A549 (cell line): ENCODE measurements at regions not wholly inside any gene's neighbourhood (a gene's known extent, or its start where the extent isn't known, plus 50 kb on each side); places are given as distances from the start of the nearest gene placed in this dataset.

Experiments
- ATAC-seq, 2 experiments: fragments of 200-7000 bp in 1 of 2; fragments of >200 bp in 1 of 2; cut with Nextera tagmentation in 1 of 2; cut with Tn5 transposase in 1 of 2; 3 replicates each; pipeline versions ENCODE4 v1.8.0 to v1.9.1; 2018 to 2020; ENCODE audit warnings: mild to moderate bottlenecking in 1 of 2, moderate library complexity in 1 of 2
- CTCF ChIA-PET: fragments of 300-600 bp; sonication (Branson Sonifier 250); formaldehyde crosslinking; extraction: SDS; loops from one replicate; lab custom pipeline; 2021; ENCODE audit warnings: antibody characterized with exemption, inconsistent platforms; lab: Yijun Ruan, JAX
- POLR2A ChIA-PET: fragments of 350-600 bp; formaldehyde crosslinking; extraction: SDS; loops from one replicate; lab custom pipeline; 2021; ENCODE audit warnings: antibody characterized with exemption, inconsistent platforms; lab: Yijun Ruan, JAX
- DNase-seq, 2 experiments: peaks; one replicate each; pipeline versions ENCODE4 v3.0.0 to v3.0.0-alpha.2; 2011 to 2016; ENCODE audit warnings: low read depth in 1 of 2, low spot score in 1 of 2
- FAIRE-seq: peaks from 2 replicates; lab custom pipeline; 2011; peaks lifted over from hg19 to GRCh38; lab: Jason Lieb, UNC
- H3K27ac ChIP-seq, 2 experiments: fragments of >200 bp; sonication (Bioruptor Twin); formaldehyde crosslinking; 3 replicates each; pipeline ENCODE4 v1.5.1; 2016 to 2017
- H3K4me1 ChIP-seq: fragments of >200 bp; sonication (Bioruptor Twin); formaldehyde crosslinking; 3 replicates; pipeline ENCODE4 v1.6.1; 2016
- H3K4me2 ChIP-seq: fragments of >200 bp; sonication (Bioruptor Twin); formaldehyde crosslinking; 3 replicates; pipeline ENCODE4 v1.6.1; 2016
- H3K4me3 ChIP-seq: fragments of >200 bp; sonication (Bioruptor Twin); formaldehyde crosslinking; 3 replicates; pipeline ENCODE4 v1.5.1; 2016
- H3K9me3 ChIP-seq: fragments of >200 bp; sonication (Bioruptor Twin); formaldehyde crosslinking; 3 replicates; pipeline ENCODE4 v1.6.1; 2016
- CEBPB ChIP-seq, 2 experiments: fragments of >200 bp in 1 of 2; sonication (Bioruptor Twin) in 1 of 2; formaldehyde crosslinking in 1 of 2; IDR thresholded peaks; 2 replicates each; pipeline ENCODE4 v1.6.1; 2012 to 2016
- CHD2 ChIP-seq: fragments of 150-350 bp; IDR thresholded peaks from 2 replicates; pipeline ENCODE4 v1.6.1; 2014; ENCODE audit warnings: low read length; ENCODE audit not compliant: partially characterized antibody
- CHD4 ChIP-seq: fragments of 200-600 bp; sonication (generic); IDR thresholded peaks from 2 replicates; pipeline ENCODE4 v1.6.1; 2016; ENCODE audit warnings: antibody characterized with exemption, mild to moderate bottlenecking, borderline replicate concordance
- EP300 ChIP-seq, 2 experiments: fragments of >200 bp; sonication (Bioruptor Twin); formaldehyde crosslinking; IDR thresholded peaks; 2 replicates in 1 of 2; 3 replicates in 1 of 2; pipeline ENCODE4 v1.6.1; 2016 to 2017
- FOSL2 ChIP-seq, 2 experiments: fragments of 450-650 bp in 1 of 2; fragments of >200 bp in 1 of 2; sonication (Bioruptor Twin) in 1 of 2; formaldehyde crosslinking; IDR thresholded peaks; 2 replicates each; pipeline versions ENCODE4 v1.5.0 to v1.6.1; 2016 to 2020; ENCODE audit warnings: mild to moderate bottlenecking in 1 of 2, moderate library complexity in 1 of 2
- GATA3 ChIP-seq: IDR thresholded peaks from 2 replicates; pipeline ENCODE4 v1.6.1; 2012; ENCODE audit warnings: borderline replicate concordance
- HEYL ChIP-seq: fragments of 250-450 bp; sonication (Bioruptor Pico); IDR thresholded peaks from 2 replicates; pipeline ENCODE4 v1.8.0; 2021; ENCODE audit warnings: mild to moderate bottlenecking, moderate library complexity
- HMGXB4 ChIP-seq: fragments of 250-450 bp; sonication (Bioruptor Pico); IDR thresholded peaks from 2 replicates; pipeline ENCODE4 v1.5.0; 2021; ENCODE audit warnings: mild to moderate bottlenecking, moderate library complexity, borderline replicate concordance
- HOXA7 ChIP-seq: fragments of 250-450 bp; sonication (Bioruptor Pico); IDR thresholded peaks from 2 replicates; pipeline ENCODE4 v1.5.0; 2020; ENCODE audit warnings: mild to moderate bottlenecking, moderate library complexity
- HOXB13 ChIP-seq: fragments of 250-450 bp; sonication (Bioruptor Pico); IDR thresholded peaks from 2 replicates; pipeline ENCODE4 v1.5.0; 2020; ENCODE audit warnings: low read depth, mild to moderate bottlenecking, moderate library complexity
- MAFK ChIP-seq: fragments of 450-650 bp; IDR thresholded peaks from 2 replicates; pipeline ENCODE4 v1.6.1; 2014; ENCODE audit not compliant: partially characterized antibody
- NFE2L2 ChIP-seq: fragments of 150-350 bp; conservative IDR thresholded peaks from 2 replicates; pipeline ENCODE4 v1.6.1; 2014; ENCODE audit warnings: low read length
- POLR2AphosphoS2 ChIP-seq: conservative IDR thresholded peaks from 2 replicates; pipeline ENCODE4 v1.6.1; 2012; ENCODE audit warnings: low read length, improper control_type of control experiment, inconsistent platforms
- TP53 ChIP-seq: fragments of 250-450 bp; sonication (Bioruptor Pico); IDR thresholded peaks from 2 replicates; pipeline ENCODE4 v1.5.0; 2021; ENCODE audit warnings: mild to moderate bottlenecking, moderate library complexity
- WGBS: methylation state at CpG from one replicate; pipeline ENCODE4 v1.1.6; 2017; ENCODE audit errors: missing lambda C conversion rate; 5-methylcytosine and 5-hydroxymethylcytosine counted together
- TF ChIP-seq, protein P1 (sequence below): fragments of 250-450 bp; sonication (Bioruptor Pico); IDR thresholded peaks from 2 replicates; pipeline ENCODE4 v1.5.0; 2020; ENCODE audit warnings: low read depth, mild to moderate bottlenecking, moderate library complexity
- TF ChIP-seq, protein P2 (sequence below): IDR thresholded peaks from 2 replicates; pipeline ENCODE4 v1.6.1; 2012
- TF ChIP-seq, protein P3 (sequence below): fragments of 200-600 bp; sonication (generic); IDR thresholded peaks from 2 replicates; pipeline ENCODE4 v1.6.1; 2016; ENCODE audit warnings: antibody characterized with exemption, mild to moderate bottlenecking, moderate library complexity

DNA sequence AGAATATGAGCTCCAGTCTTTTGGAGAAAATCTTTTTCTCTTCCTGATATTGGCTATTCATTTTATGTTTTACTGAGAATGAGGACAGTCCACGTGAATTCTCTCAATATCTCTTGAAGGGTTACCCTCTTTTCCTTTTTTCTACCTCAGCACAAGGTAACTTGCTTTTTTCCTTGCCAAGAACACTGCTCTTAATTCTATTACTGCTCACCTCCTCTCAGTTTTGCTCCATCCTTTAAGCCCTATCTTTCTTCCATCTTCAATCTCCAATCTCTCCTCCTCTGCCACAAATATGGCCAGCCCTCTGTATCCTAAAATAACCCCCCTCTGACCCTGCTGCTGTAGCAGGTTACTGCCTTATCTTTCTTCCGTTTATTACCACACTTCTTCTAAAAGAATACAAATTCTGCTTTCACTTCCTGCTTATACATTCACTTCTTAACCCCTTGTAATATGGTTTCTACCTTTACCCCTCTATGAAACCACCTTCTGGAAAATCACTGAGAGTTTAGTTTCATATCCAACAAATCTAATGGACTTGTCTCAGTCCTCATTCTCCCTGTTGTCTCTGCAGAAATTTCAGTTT, 89.0 kb downstream of the NFKBIZ start:
- WGBS = 36% methylated on average over 2 of the region's 2 CpGs
- ATAC-seq = no peak
- CTCF ChIA-PET = interaction anchor here (1.7 kb wide), 1 partner anchor 10 kb away, joined by 6 read pairs; no protein-coding TSS in a partner anchor

DNA sequence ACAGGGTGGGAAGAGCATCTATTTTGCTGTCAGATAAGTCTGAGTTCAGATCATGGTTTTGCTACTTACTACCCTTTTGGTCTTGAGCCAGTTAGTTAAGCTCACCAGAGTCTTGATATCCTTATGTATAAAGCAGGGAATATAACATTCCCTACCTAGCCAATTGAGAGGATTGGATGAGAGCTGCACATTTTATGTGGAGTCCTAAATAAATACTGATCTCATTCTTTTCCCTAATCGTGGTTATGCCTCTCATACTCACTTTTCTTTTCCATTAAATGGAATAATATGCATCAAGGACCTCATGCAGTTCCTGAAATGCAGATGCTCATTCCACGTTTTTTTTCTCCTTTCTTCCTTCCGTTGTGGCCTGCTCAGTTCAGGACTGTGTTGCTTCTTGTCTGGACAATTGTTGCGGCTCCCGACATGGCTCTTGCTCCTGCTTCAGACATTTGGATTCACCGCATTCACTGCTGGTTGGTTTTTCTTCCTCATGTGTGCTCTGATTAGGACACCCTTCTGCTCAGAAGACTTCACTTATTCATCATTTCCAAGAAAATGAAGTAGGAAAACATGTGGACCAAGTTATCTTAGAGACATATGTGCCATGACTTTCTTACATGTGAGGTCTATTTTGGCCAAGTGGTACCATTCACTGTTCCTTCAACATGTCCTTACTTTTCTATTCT, 90.2 kb downstream of the NFKBIZ start:
- ChIA-PET POLR2A (no interaction called here), CTCF (no interaction called here)
- no peak for TF ChIP-seq CEBPB (IDR thresholded peaks at IDR 0.05)
- no peak for TF ChIP-seq POLR2AphosphoS2
- no peak for TF ChIP-seq HMGXB4 (CRISPR knock-in tag)
- no peak for TF ChIP-seq HOXA7 (CRISPR knock-in tag)
- TF ChIP-seq, protein P1, sequence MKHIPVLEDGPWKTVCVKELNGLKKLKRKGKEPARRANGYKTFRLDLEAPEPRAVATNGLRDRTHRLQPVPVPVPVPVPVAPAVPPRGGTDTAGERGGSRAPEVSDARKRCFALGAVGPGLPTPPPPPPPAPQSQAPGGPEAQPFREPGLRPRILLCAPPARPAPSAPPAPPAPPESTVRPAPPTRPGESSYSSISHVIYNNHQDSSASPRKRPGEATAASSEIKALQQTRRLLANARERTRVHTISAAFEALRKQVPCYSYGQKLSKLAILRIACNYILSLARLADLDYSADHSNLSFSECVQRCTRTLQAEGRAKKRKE (CRISPR knock-in tag) = no peak
- no peak for TF ChIP-seq HOXB13 (CRISPR knock-in tag)
- no peak for TF ChIP-seq TP53
- TF ChIP-seq CHD4 = no peak
- TF ChIP-seq HEYL (CRISPR knock-in tag) = no peak
- TF ChIP-seq, protein P2, sequence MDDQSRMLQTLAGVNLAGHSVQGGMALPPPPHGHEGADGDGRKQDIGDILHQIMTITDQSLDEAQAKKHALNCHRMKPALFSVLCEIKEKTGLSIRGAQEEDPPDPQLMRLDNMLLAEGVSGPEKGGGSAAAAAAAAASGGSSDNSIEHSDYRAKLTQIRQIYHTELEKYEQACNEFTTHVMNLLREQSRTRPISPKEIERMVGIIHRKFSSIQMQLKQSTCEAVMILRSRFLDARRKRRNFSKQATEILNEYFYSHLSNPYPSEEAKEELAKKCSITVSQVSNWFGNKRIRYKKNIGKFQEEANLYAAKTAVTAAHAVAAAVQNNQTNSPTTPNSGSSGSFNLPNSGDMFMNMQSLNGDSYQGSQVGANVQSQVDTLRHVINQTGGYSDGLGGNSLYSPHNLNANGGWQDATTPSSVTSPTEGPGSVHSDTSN = no peak
- no peak for TF ChIP-seq EP300 (IDR thresholded peaks at IDR 0.05)
- no peak for FAIRE-seq
- H3K27ac ChIP-seq = peak overlapping the region in 1 of 2 experiments; percentile 13; a peak in 2 of 6 replicates
- no peak overlapping the region for H3K4me3 ChIP-seq
- DNase-seq = no peak
- H3K4me2 ChIP-seq = no peak overlapping the region
- no peak for ATAC-seq
- WGBS = 76% methylated on average over 6 of the region's 6 CpGs
- no peaks in the 10 kb centered on the region for H3K9me3 ChIP-seq
- H3K4me1 ChIP-seq = peaks cover 20% of the 10 kb centered on the region; the same call in 1 of the 3 replicates

More for the DNA sequence above, 89.0 kb downstream of the NFKBIZ start:
- H3K4me1 ChIP-seq = peaks cover 20% of the 10 kb centered on the region; the same call in 1 of the 3 replicates
- DNase-seq (no peak), FAIRE-seq (no peak)
- POLR2A ChIA-PET = no interaction called here
- no peaks in the 10 kb centered on the region for H3K9me3 ChIP-seq
- no peak overlapping the region for H3K4me2 ChIP-seq
- peak overlapping the region in 1 of 2 experiments; percentile 34; a peak in 3 of 6 replicates for H3K27ac ChIP-seq
- H3K4me3 ChIP-seq = no peak overlapping the region
- TF ChIP-seq CEBPB (IDR thresholded peaks at IDR 0.05) (no peak), MAFK (no peak), CHD2 (no peak), GATA3 (no peak), FOSL2 (IDR thresholded peaks at IDR 0.05) (no peak), FOSL2 (CRISPR knock-in tag; IDR thresholded peaks at IDR 0.05) (no peak), TP53 (no peak), NFE2L2 (no peak)
- TF ChIP-seq, protein P3, sequence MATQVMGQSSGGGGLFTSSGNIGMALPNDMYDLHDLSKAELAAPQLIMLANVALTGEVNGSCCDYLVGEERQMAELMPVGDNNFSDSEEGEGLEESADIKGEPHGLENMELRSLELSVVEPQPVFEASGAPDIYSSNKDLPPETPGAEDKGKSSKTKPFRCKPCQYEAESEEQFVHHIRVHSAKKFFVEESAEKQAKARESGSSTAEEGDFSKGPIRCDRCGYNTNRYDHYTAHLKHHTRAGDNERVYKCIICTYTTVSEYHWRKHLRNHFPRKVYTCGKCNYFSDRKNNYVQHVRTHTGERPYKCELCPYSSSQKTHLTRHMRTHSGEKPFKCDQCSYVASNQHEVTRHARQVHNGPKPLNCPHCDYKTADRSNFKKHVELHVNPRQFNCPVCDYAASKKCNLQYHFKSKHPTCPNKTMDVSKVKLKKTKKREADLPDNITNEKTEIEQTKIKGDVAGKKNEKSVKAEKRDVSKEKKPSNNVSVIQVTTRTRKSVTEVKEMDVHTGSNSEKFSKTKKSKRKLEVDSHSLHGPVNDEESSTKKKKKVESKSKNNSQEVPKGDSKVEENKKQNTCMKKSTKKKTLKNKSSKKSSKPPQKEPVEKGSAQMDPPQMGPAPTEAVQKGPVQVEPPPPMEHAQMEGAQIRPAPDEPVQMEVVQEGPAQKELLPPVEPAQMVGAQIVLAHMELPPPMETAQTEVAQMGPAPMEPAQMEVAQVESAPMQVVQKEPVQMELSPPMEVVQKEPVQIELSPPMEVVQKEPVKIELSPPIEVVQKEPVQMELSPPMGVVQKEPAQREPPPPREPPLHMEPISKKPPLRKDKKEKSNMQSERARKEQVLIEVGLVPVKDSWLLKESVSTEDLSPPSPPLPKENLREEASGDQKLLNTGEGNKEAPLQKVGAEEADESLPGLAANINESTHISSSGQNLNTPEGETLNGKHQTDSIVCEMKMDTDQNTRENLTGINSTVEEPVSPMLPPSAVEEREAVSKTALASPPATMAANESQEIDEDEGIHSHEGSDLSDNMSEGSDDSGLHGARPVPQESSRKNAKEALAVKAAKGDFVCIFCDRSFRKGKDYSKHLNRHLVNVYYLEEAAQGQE = no peak
